ENCODE measurements at regions not wholly inside any gene's neighbourhood (a gene's known extent, or its start where the extent isn't known, plus 50 kb on each side); places are given as distances from the start of the nearest gene placed in this dataset.

GRCh38 chr2:19218166-19218565 is 140.3 kb downstream of the OSR1 start:
- TF ChIP-seq CTCF (IDR thresholded peaks at IDR 0.05) (no peak), POLR2A (IDR thresholded peaks at IDR 0.05) (no peak)

Measured in heart left ventricle (tissue), 13 donors.